A673 (cell line): ENCODE measurements at regions not wholly inside any gene's neighbourhood (a gene's known extent, or its start where the extent isn't known, plus 50 kb on each side); places are given as distances from the start of the nearest gene placed in this dataset.
A peak's percentile ranks its signal among the peaks of the same experiment; 100 is the strongest.

ENCODE experiments used
- BruUV-seq: library from RNA; stranded (reverse); fragments of 400-500 nt; replicated peaks from 2 replicates; lab custom pipeline; 2021; lab: Mats Ljungman, UMichigan
- CTCF ChIA-PET: fragments of 300-600 bp; sonication (Branson Sonifier 250); formaldehyde crosslinking; loops from one replicate; lab custom pipeline; 2022; ENCODE audit warnings: antibody characterized with exemption; lab: Charles Lee
- POLR2A ChIA-PET: fragments of 300-600 bp; sonication (Branson Sonifier 250); formaldehyde crosslinking; loops from one replicate; lab custom pipeline; 2022; ENCODE audit warnings: antibody characterized with exemption; ENCODE audit not compliant: low non-redundant PET; lab: Charles Lee
- DNase-seq: peaks from one replicate; pipeline ENCODE4 v3.0.0-alpha.2; 2015; ENCODE audit warnings: low spot score
- H3K27ac ChIP-seq: fragments of 200-600 bp; sonication (generic); 2 replicates; pipeline ENCODE4 v1.5.1; 2016; ENCODE audit warnings: mixed run types, low read depth, mild to moderate bottlenecking, mixed read lengths, antibody characterized with exemption, low read length; ENCODE audit not compliant: poor library complexity, severe bottlenecking
- H3K27me3 ChIP-seq: fragments of 200-600 bp; sonication (generic); replicated peaks from 2 replicates; pipeline ENCODE4 v1.6.1; 2017; ENCODE audit warnings: mixed run types, low read depth, mild to moderate bottlenecking, mixed read lengths, antibody characterized with exemption, low read length; ENCODE audit not compliant: insufficient read depth, poor library complexity
- H3K36me3 ChIP-seq: fragments of 200-600 bp; sonication (generic); 2 replicates; pipeline ENCODE4 v1.6.1; 2016; ENCODE audit warnings: mixed run types, mild to moderate bottlenecking, mixed read lengths, antibody characterized with exemption, low read length; ENCODE audit not compliant: insufficient read depth, poor library complexity, severe bottlenecking
- H3K4me1 ChIP-seq: fragments of 200-600 bp; sonication (generic); 2 replicates; pipeline ENCODE4 v1.6.1; 2017; ENCODE audit warnings: mixed run types, mild to moderate bottlenecking, mixed read lengths, antibody characterized with exemption, low read length; ENCODE audit not compliant: insufficient read depth, poor library complexity, severe bottlenecking
- H3K4me3 ChIP-seq: fragments of 200-600 bp; sonication (generic); 2 replicates; pipeline ENCODE4 v1.5.1; 2016; ENCODE audit warnings: low read depth, mixed run types, mild to moderate bottlenecking, mixed read lengths, low read length; ENCODE audit not compliant: poor library complexity, severe bottlenecking
- H3K9me3 ChIP-seq: fragments of 200-600 bp; sonication (generic); 2 replicates; pipeline ENCODE4 v1.6.1; 2016; ENCODE audit warnings: mixed run types, low read depth, mild to moderate bottlenecking, mixed read lengths, antibody characterized with exemption, low read length; ENCODE audit not compliant: poor library complexity, severe bottlenecking
- CTCF ChIP-seq: fragments of 300-800, 200-600 bp; sonication (generic); conservative IDR thresholded peaks from 2 replicates; pipeline ENCODE4 v1.5.1; 2017; ENCODE audit warnings: low read depth, mild to moderate bottlenecking, antibody characterized with exemption, low read length, moderate library complexity, mixed read lengths
- EZH2 ChIP-seq: fragments of 200-600 bp; sonication (generic); IDR thresholded peaks from 2 replicates; pipeline ENCODE4 v1.6.1; 2017; ENCODE audit warnings: borderline replicate concordance, low read depth, mild to moderate bottlenecking, mixed read lengths, antibody characterized with exemption, low read length; ENCODE audit not compliant: poor library complexity, severe bottlenecking
- intact Hi-C: fragments of 100-400 bp; cut with micrococcal nuclease; formaldehyde crosslinking; loops from one replicate; pipeline ENCODE4 v1.10.0; 2022; ENCODE audit not compliant: unreplicated experiment

DNA sequence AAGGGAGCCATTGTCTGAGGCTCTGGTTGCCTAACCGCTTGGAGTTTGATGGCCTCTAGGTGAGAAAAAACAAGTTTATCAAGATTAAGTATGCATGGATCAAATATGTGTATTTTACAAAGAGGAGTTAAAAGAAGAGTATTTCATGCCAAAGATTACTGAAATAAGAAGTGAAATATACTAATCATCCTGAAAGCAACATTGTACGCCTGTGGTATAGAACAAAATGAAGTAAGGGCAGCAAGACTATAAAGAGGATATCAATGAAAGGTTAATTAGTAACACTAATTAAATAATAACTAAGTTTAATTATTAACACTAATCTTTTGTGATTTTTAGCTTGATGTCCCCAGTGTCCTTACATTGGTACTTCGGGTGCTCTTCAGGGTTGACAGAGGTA is 276.7 kb downstream of the CALCRL start:
- H3K4me3 ChIP-seq: no peak overlapping the region
- POLR2A ChIA-PET: interaction anchor here (0.6 kb wide), 1 partner anchor 72 kb away, joined by 4 read pairs; no protein-coding TSS in a partner anchor
- intact Hi-C loops: no loop called here
- TF ChIP-seq CTCF: no peak
- no peak for TF ChIP-seq EZH2
- peaks cover 7% of the 10 kb centered on the region for H3K4me1 ChIP-seq
- no TSS peak for BruUV-seq
- no peaks in the 10 kb centered on the region for H3K27me3 ChIP-seq
- CTCF ChIA-PET: no interaction called here
- H3K9me3 ChIP-seq: no peaks in the 10 kb centered on the region
- no peak for DNase-seq
- no peaks in the 10 kb centered on the region for H3K36me3 ChIP-seq
- H3K27ac ChIP-seq: no peak overlapping the region

DNA sequence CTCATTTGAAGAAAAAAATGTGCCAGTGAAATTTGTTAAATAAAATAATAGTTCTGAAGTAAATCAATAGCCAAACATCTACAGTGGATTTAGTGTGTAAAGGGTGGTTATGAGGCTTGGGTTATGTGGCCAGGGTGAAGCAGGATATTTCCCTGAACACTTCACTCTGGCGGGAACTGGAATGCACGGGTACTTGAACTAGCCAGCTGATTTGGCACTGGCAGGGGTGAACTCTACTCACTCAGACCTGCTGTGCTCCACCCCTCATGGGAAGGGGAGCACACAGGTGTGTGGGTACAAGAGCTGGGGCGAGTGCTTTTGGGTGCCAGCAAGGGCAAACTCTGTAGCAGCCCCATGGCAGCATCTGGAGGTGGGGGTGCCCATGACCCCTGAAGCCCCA is 278.2 kb downstream of the CALCRL start:
- TF ChIP-seq CTCF: no peak
- TF ChIP-seq EZH2: no peak
- Histone ChIP-seq H3K36me3 (no peaks in the 10 kb centered on the region), H3K9me3 (no peaks in the 10 kb centered on the region), H3K27me3 (no peaks in the 10 kb centered on the region), H3K4me1 (peaks cover 20% of the 10 kb centered on the region), H3K4me3 (no peak overlapping the region), H3K27ac (no peak overlapping the region)
- BruUV-seq: no TSS peak
- CTCF ChIA-PET: no interaction called here
- DNase-seq: no peak
- POLR2A ChIA-PET: interaction anchor here (0.6 kb wide), 1 partner anchor 257 kb away, joined by 3 read pairs; no protein-coding TSS in a partner anchor
- intact Hi-C loops: no loop called here

DNA sequence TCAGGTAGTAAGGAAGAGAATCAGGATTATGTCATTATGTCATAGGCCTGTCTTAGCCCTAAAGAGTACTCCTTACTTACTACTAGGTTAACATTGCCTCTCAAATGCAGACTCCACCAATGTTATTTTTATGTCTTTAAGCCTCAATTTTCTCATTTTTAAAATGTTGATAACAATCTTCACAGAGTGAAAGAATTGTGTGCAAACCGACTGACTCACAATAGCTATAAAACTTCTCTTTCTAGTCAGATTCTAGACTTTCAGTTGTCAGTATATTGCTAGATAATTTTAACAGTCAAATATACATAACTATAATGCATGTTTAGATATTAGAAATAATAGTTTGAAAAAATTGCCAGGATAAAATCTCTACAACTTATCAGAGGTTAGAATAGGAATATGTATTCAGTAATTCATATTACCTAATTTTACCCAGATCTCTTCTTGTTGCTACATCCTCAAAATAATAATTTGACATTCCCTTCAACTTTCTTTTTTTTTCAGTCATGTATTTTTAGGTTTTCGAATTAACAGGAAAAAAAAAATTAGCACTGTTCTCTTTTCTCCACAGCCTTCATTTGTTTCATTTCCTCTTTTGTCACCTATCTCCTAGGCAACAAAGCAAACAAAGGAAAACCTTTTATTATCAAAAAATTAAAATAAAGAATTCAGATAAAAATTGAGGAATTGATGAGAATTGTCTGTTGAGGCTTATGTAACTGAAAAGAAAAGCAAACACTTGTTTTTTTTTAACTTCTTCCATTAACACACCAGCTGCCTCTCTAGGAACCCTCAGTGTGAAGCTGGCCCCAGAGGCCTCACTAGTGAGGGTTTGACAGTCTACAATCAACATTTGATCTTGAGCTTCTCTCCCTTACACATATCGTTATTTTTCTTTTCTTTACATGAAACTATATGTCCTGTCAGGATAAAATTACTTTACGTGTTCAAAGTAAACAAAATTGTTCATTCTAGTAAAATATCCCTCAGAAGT is 279.0 kb downstream of the CALCRL start:
- Histone ChIP-seq H3K9me3 (no peaks in the 10 kb centered on the region), H3K27me3 (no peaks in the 10 kb centered on the region), H3K4me3 (no peak overlapping the region), H3K4me1 (peaks cover 20% of the 10 kb centered on the region), H3K27ac (no peak overlapping the region), H3K36me3 (no peaks in the 10 kb centered on the region)
- BruUV-seq: no TSS peak
- intact Hi-C loops: no loop called here
- peak; percentile 6 for DNase-seq
- POLR2A ChIA-PET: no interaction called here
- CTCF ChIA-PET: no interaction called here
- no peak for TF ChIP-seq CTCF
- no peak for TF ChIP-seq EZH2
